ENCODE measurements at regions not wholly inside any gene's neighbourhood (a gene's known extent, or its start where the extent isn't known, plus 50 kb on each side); places are given as distances from the start of the nearest gene placed in this dataset.

DNA sequence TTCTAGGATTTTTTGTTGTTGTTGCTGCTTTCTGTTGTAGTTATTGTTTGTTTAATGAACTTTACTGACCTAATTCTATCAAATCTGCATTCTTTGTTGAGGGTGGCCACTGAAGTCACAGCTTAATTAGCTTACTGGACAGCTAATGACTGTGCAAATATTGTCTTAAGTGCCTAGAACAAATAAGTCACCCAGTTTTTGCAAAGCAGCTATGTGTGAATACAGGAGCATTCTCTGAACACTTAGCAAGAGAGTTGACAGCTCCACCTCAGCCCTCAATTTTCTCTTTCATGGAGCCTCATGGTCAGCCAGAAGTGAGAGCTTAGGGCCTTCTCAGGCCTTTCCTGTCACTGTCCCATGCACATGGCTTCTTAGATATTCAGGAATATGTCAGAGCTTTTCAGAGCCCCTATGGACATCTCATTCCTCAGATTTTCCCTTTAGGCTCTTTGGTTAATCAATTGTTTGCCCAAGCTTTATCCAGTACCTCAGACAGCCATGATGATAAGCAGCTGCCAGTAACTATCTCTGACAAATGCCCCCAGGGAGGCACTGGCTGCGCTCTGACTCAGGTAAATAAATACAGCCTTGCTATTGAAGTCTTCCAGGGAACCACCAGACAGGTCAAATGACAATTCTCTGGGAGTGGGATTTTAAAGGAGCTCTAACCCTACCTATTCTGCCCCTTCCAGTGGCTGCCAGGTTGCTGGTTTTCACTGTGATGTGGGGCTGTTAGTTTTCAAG is 241.4 kb upstream of the IL12B start:
- H3K27me3 ChIP-seq (ENCODE audit: insufficient read depth, poor library complexity, severe bottlenecking), result no peaks in the 10 kb centered on the region
- no peak overlapping the region for H3K27ac ChIP-seq (replicated peaks)
- no peak overlapping the region for H3K4me3 ChIP-seq (replicated peaks; ENCODE audit: insufficient read depth, low read length)
- TF ChIP-seq, protein P1, sequence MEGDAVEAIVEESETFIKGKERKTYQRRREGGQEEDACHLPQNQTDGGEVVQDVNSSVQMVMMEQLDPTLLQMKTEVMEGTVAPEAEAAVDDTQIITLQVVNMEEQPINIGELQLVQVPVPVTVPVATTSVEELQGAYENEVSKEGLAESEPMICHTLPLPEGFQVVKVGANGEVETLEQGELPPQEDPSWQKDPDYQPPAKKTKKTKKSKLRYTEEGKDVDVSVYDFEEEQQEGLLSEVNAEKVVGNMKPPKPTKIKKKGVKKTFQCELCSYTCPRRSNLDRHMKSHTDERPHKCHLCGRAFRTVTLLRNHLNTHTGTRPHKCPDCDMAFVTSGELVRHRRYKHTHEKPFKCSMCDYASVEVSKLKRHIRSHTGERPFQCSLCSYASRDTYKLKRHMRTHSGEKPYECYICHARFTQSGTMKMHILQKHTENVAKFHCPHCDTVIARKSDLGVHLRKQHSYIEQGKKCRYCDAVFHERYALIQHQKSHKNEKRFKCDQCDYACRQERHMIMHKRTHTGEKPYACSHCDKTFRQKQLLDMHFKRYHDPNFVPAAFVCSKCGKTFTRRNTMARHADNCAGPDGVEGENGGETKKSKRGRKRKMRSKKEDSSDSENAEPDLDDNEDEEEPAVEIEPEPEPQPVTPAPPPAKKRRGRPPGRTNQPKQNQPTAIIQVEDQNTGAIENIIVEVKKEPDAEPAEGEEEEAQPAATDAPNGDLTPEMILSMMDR (IDR thresholded peaks at IDR 0.05; ENCODE audit: insufficient read depth, low read length), result no peak
- no peak for TF ChIP-seq POLR2AphosphoS5 (IDR thresholded peaks at IDR 0.05; ENCODE audit: low read depth)
- TF ChIP-seq, protein P2, sequence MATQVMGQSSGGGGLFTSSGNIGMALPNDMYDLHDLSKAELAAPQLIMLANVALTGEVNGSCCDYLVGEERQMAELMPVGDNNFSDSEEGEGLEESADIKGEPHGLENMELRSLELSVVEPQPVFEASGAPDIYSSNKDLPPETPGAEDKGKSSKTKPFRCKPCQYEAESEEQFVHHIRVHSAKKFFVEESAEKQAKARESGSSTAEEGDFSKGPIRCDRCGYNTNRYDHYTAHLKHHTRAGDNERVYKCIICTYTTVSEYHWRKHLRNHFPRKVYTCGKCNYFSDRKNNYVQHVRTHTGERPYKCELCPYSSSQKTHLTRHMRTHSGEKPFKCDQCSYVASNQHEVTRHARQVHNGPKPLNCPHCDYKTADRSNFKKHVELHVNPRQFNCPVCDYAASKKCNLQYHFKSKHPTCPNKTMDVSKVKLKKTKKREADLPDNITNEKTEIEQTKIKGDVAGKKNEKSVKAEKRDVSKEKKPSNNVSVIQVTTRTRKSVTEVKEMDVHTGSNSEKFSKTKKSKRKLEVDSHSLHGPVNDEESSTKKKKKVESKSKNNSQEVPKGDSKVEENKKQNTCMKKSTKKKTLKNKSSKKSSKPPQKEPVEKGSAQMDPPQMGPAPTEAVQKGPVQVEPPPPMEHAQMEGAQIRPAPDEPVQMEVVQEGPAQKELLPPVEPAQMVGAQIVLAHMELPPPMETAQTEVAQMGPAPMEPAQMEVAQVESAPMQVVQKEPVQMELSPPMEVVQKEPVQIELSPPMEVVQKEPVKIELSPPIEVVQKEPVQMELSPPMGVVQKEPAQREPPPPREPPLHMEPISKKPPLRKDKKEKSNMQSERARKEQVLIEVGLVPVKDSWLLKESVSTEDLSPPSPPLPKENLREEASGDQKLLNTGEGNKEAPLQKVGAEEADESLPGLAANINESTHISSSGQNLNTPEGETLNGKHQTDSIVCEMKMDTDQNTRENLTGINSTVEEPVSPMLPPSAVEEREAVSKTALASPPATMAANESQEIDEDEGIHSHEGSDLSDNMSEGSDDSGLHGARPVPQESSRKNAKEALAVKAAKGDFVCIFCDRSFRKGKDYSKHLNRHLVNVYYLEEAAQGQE (IDR thresholded peaks at IDR 0.05; ENCODE audit: insufficient replicate concordance, low read depth), result no peak
- no peak for TF ChIP-seq SPI1 (IDR thresholded peaks at IDR 0.05; ENCODE audit: borderline replicate concordance, low read depth)
- no peak for TF ChIP-seq GABPA (IDR thresholded peaks at IDR 0.05; ENCODE audit: low read depth)
- DNase-seq (ENCODE audit: low read depth in 1 of 2, low spot score in 1 of 2), result no peak

DNA sequence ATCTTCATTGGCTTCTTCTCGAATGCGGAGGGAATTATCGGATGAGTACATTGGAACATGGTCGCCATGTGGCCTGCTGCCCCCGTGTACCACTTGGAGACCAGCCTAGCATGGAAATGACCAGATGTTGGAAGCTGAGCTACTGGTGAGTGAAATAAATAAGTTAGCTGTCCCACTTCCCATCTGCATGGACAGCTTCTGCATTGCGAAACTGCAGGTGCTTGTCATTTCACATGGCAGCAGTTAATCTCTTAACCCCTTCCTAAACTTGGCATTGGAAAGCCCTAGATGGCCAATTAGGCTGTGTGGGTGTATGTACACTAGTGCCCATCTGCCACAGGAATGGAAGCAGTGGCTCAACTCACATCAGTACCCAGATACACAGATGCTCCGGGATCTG is 246.6 kb upstream of the IL12B start:
- no peak for TF ChIP-seq POLR2AphosphoS5 (IDR thresholded peaks at IDR 0.05; ENCODE audit: low read depth)
- TF ChIP-seq, protein P2 (IDR thresholded peaks at IDR 0.05; ENCODE audit: insufficient replicate concordance, low read depth), result no peak
- TF ChIP-seq, protein P1 (IDR thresholded peaks at IDR 0.05; ENCODE audit: insufficient read depth, low read length), result no peak
- no peak for TF ChIP-seq SPI1 (IDR thresholded peaks at IDR 0.05; ENCODE audit: borderline replicate concordance, low read depth)
- no peak overlapping the region for H3K4me3 ChIP-seq (replicated peaks; ENCODE audit: insufficient read depth, low read length)
- no peaks in the 10 kb centered on the region for H3K27me3 ChIP-seq (ENCODE audit: insufficient read depth, poor library complexity, severe bottlenecking)
- no peak for DNase-seq (ENCODE audit: low read depth in 1 of 2, low spot score in 1 of 2)
- H3K27ac ChIP-seq (replicated peaks), result no peak overlapping the region

DNA sequence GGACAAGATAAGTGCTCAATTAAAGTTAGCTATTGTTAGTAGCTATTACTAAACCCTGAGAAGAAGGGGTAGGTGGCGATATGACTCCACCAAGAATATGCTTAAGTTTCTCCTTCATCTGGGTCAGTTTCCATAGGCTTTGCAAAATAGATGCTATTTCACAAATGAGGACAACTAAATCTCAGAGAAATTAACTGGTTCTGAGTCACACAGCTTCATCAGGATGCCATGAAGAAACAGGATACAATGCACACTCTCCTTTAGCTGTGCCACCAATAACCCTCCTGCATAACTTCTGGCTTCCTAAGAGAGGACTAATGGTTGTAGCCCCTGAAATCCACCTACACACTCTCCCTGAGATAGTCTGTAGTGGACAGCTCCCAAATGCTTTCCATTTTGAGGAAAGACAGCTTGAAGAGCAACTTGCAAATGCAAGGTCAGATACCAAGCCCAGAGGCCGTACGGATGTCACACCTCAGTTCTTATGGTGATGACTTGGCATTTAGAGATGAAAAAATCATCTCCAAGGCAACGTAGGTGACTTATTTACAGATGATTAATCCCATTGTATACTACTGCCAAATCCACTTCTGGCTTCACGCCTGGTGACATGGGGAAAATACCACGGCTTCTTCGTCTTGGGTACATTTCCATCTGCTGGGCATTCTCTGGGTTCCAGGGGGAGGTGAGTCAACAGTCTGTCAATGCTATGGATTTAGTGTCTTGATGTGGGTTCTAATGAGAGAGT is 251.4 kb upstream of the IL12B start:
- Histone ChIP-seq H3K4me3 (replicated peaks; ENCODE audit: insufficient read depth, low read length) (no peak overlapping the region), H3K27me3 (ENCODE audit: insufficient read depth, poor library complexity, severe bottlenecking) (no peaks in the 10 kb centered on the region), H3K27ac (replicated peaks) (no peak overlapping the region)
- TF ChIP-seq SPI1 (IDR thresholded peaks at IDR 0.05; ENCODE audit: borderline replicate concordance, low read depth) (no peak), GABPA (IDR thresholded peaks at IDR 0.05; ENCODE audit: low read depth) (no peak), POLR2AphosphoS5 (IDR thresholded peaks at IDR 0.05; ENCODE audit: low read depth) (no peak)
- TF ChIP-seq, protein P1 (IDR thresholded peaks at IDR 0.05; ENCODE audit: insufficient read depth, low read length), result no peak
- TF ChIP-seq, protein P2 (IDR thresholded peaks at IDR 0.05; ENCODE audit: insufficient replicate concordance, low read depth), result no peak
- DNase-seq (ENCODE audit: low read depth in 1 of 2, low spot score in 1 of 2), result no peak
